ENCODE measurements at regions not wholly inside any gene's neighbourhood (a gene's known extent, or its start where the extent isn't known, plus 50 kb on each side); places are given as distances from the start of the nearest gene placed in this dataset.

DNA sequence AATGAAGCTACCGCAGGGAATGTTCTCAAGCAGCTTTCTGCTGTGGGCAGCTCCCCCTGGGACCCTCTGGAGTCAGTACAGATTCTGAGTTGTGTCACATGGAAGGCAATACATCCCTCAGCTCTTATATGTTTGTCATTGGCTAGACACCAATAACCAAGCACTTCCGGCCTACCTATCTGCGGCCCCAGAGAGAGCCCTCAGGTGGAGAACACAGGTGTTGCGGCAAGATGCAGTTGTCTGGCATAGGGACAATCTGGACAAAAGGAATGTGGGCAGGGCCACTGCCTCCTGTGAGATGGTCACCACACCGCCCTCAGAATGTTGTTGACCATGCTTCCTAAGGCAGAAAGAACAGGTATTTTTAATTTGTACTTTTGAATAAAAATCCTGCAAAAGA is 118.7 kb downstream of the BRMS1L start:
- no peak for TF ChIP-seq CTCF (IDR thresholded peaks at IDR 0.05)
- TF ChIP-seq EP300 (IDR thresholded peaks at IDR 0.05) = no peak
- no peak for TF ChIP-seq POLR2A (IDR thresholded peaks at IDR 0.05)
- TF ChIP-seq POLR2AphosphoS5 (IDR thresholded peaks at IDR 0.05) = no peak
